Loucy (cell line): ENCODE measurements at regions not wholly inside any gene's neighbourhood (a gene's known extent, or its start where the extent isn't known, plus 50 kb on each side); places are given as distances from the start of the nearest gene placed in this dataset.

ENCODE experiments used
- H2AFZ ChIP-seq: fragments of 200-600 bp; sonication (generic); 2 replicates; pipeline ENCODE4 v1.6.0; 2016; ENCODE audit warnings: antibody characterized with exemption, mild to moderate bottlenecking, low read length, moderate library complexity
- H3F3A ChIP-seq: fragments of 200-600 bp; 2 replicates; pipeline ENCODE4 v1.6.0; 2016; ENCODE audit warnings: antibody characterized with exemption, low read depth, mild to moderate bottlenecking
- H3K27me3 ChIP-seq: fragments of 200-600 bp; sonication (generic); 2 replicates; pipeline ENCODE4 v1.6.1; 2014; ENCODE audit warnings: low read length, mild to moderate bottlenecking; ENCODE audit not compliant: insufficient read depth, poor library complexity, severe bottlenecking
- H3K36me3 ChIP-seq: fragments of 200-600 bp; sonication (generic); 2 replicates; pipeline ENCODE4 v1.6.1; 2016; ENCODE audit warnings: low read length; ENCODE audit not compliant: insufficient read depth
- H3K4me1 ChIP-seq: fragments of 200-600 bp; sonication (generic); 2 replicates; pipeline ENCODE4 v1.5.1; 2014; ENCODE audit warnings: low read length, mild to moderate bottlenecking; ENCODE audit not compliant: insufficient read depth, poor library complexity, severe bottlenecking
- H3K4me2 ChIP-seq: fragments of 200-600 bp; sonication (generic); 2 replicates; pipeline ENCODE4 v1.6.0; 2014; ENCODE audit warnings: antibody characterized with exemption, low read length, low read depth, mild to moderate bottlenecking; ENCODE audit not compliant: poor library complexity, severe bottlenecking
- H3K4me3 ChIP-seq: fragments of 200-600 bp; sonication (generic); 2 replicates; pipeline ENCODE4 v1.5.1; 2014; ENCODE audit warnings: low read length, mild to moderate bottlenecking, mixed read lengths; ENCODE audit not compliant: poor library complexity, severe bottlenecking
- H3K79me2 ChIP-seq: fragments of 200-600 bp; sonication (generic); 2 replicates; pipeline ENCODE4 v1.6.1; 2014; ENCODE audit warnings: low read length; ENCODE audit not compliant: insufficient read depth
- H3K9ac ChIP-seq: fragments of 200-600 bp; sonication (generic); 2 replicates; pipeline ENCODE4 v1.6.0; 2014; ENCODE audit warnings: mild to moderate bottlenecking, low read depth, low read length, moderate library complexity; ENCODE audit not compliant: poor library complexity, severe bottlenecking
- H3K9me2 ChIP-seq: fragments of 200-600 bp; sonication (generic); replicated peaks from 2 replicates; pipeline ENCODE4 v1.6.1; 2016; ENCODE audit warnings: low read depth, low read length, mixed read lengths
- H3K9me3 ChIP-seq: fragments of 200-600 bp; sonication (generic); 2 replicates; pipeline ENCODE4 v1.6.1; 2014; ENCODE audit warnings: mild to moderate bottlenecking, antibody characterized with exemption, low read length, low read depth; ENCODE audit not compliant: insufficient read depth
- H4K20me1 ChIP-seq: fragments of 200-600 bp; sonication (generic); 2 replicates; pipeline ENCODE4 v1.6.0; 2014; ENCODE audit warnings: antibody characterized with exemption, low read length, mild to moderate bottlenecking; ENCODE audit not compliant: insufficient read depth, poor library complexity, severe bottlenecking
- CTCF ChIP-seq: fragments of 200-600 bp; sonication (generic); conservative IDR thresholded peaks from 2 replicates; pipeline ENCODE4 v1.5.1; 2014; ENCODE audit warnings: mild to moderate bottlenecking, antibody characterized with exemption, low read length
- EZH2phosphoT487 ChIP-seq: fragments of 200-600 bp; IDR thresholded peaks from 2 replicates; pipeline ENCODE4 v1.6.1; 2018; ENCODE audit warnings: antibody characterized with exemption, mild to moderate bottlenecking, moderate library complexity, borderline replicate concordance

GRCh38 chr5:99906776-99907175 is 628.4 kb upstream of the FAM174A start:
- Histone ChIP-seq H3K4me3 (no peak overlapping the region), H2AFZ (no peak overlapping the region)

GRCh38 chr5:99901972-99902371 is 633.2 kb upstream of the FAM174A start:
- H3K4me2 ChIP-seq = no peak overlapping the region
- no peaks in the 10 kb centered on the region for H3K9me2 ChIP-seq
- H3K4me3 ChIP-seq = no peak overlapping the region
- no peaks in the 10 kb centered on the region for H3F3A ChIP-seq
- no peak overlapping the region for H2AFZ ChIP-seq
- no peaks in the 10 kb centered on the region for H3K27me3 ChIP-seq
- H3K9me3 ChIP-seq = no peaks in the 10 kb centered on the region
- H3K9ac ChIP-seq = no peak overlapping the region
- no peaks in the 10 kb centered on the region for H3K36me3 ChIP-seq
- H4K20me1 ChIP-seq = no peaks in the 10 kb centered on the region
- TF ChIP-seq EZH2phosphoT487 = no peak
- TF ChIP-seq CTCF = no peak
- H3K79me2 ChIP-seq = no peaks in the 10 kb centered on the region
- no peaks in the 10 kb centered on the region for H3K4me1 ChIP-seq

More at GRCh38 chr5:99906776-99907175, 628.4 kb upstream of the FAM174A start:
- H3K4me1 ChIP-seq = no peaks in the 10 kb centered on the region
- no peak for TF ChIP-seq CTCF
- TF ChIP-seq EZH2phosphoT487 = no peak
- no peaks in the 10 kb centered on the region for H3K36me3 ChIP-seq
- H3K9ac ChIP-seq = no peak overlapping the region
- H3K27me3 ChIP-seq = no peaks in the 10 kb centered on the region
- H3K4me2 ChIP-seq = no peak overlapping the region
- no peaks in the 10 kb centered on the region for H3K9me3 ChIP-seq
- H3K9me2 ChIP-seq = no peaks in the 10 kb centered on the region
- no peaks in the 10 kb centered on the region for H3K79me2 ChIP-seq
- no peaks in the 10 kb centered on the region for H4K20me1 ChIP-seq
- no peaks in the 10 kb centered on the region for H3F3A ChIP-seq

GRCh38 chr5:99900302-99900852 is 634.8 kb upstream of the FAM174A start:
- Histone ChIP-seq H3K36me3 (no peaks in the 10 kb centered on the region), H3K79me2 (no peaks in the 10 kb centered on the region), H3K9me2 (no peaks in the 10 kb centered on the region), H4K20me1 (no peaks in the 10 kb centered on the region), H3K9ac (no peak overlapping the region), H3K4me2 (no peak overlapping the region), H3K27me3 (no peaks in the 10 kb centered on the region), H2AFZ (no peak overlapping the region), H3F3A (no peaks in the 10 kb centered on the region), H3K9me3 (no peaks in the 10 kb centered on the region), H3K4me1 (no peaks in the 10 kb centered on the region), H3K4me3 (no peak overlapping the region)
- TF ChIP-seq CTCF (no peak), EZH2phosphoT487 (no peak)
